Activated naive CD8-positive, alpha-beta T cell treated with anti-CD3 and anti-CD28 coated beads for 36 hours (primary cell): ENCODE measurements at regions not wholly inside any gene's neighbourhood (a gene's known extent, or its start where the extent isn't known, plus 50 kb on each side); places are given as distances from the start of the nearest gene placed in this dataset.

ENCODE experiments used
- DNase-seq: peaks from one replicate; pipeline ENCODE4 v3.0.0; 2021
- H3K27ac Mint-ChIP-seq: one replicate; pipeline ENCODE4 v1.8.0; 2022; ENCODE audit warnings: mild to moderate bottlenecking, moderate library complexity, mixed read lengths
- H3K27me3 Mint-ChIP-seq: one replicate; pipeline ENCODE4 v1.8.0; 2022; ENCODE audit warnings: mild to moderate bottlenecking, mixed read lengths
- H3K36me3 Mint-ChIP-seq: one replicate; pipeline ENCODE4 v1.8.0; 2021; ENCODE audit warnings: mild to moderate bottlenecking, mixed read lengths
- H3K4me1 Mint-ChIP-seq: one replicate; pipeline ENCODE4 v1.8.0; 2021; ENCODE audit warnings: mixed read lengths
- H3K4me3 Mint-ChIP-seq: one replicate; pipeline ENCODE4 v1.8.0; 2022; ENCODE audit warnings: mild to moderate bottlenecking, moderate library complexity, mixed read lengths
- H3K9me3 Mint-ChIP-seq: one replicate; pipeline ENCODE4 v1.8.0; 2022; ENCODE audit warnings: mixed read lengths

GRCh38 chr4:138565576-138565975 is 323.4 kb upstream of the SLC7A11 start:
- Mint-ChIP-seq H3K27me3 (no peaks in the 10 kb centered on the region), H3K4me3 (no peak overlapping the region), H3K27ac (no peak overlapping the region), H3K36me3 (no peaks in the 10 kb centered on the region), H3K4me1 (no peaks in the 10 kb centered on the region), H3K9me3 (peaks cover 1% of the 10 kb centered on the region)
- no peak for DNase-seq

DNA sequence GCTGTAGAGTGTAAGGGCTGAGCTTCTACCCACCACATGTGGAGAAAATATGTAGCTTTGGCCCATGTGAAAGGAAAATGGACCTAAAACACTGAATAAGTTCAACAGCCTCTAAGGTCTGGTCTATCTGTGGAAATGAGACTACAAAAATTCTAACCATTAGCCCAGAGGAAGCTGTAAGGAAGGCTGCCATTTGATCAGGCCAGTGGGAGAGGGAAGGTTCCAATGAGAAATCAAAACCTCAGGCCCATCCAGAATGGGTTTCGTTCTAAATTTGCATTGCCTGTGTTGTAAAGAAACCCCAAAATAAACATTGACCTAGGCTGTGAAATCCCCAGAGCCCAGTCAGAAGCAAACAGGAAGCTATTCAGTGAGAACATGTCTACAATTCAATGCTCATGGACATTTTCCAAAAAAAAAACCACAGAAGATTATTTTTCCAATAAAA is 320.4 kb upstream of the SLC7A11 start:
- no peaks in the 10 kb centered on the region for H3K4me1 Mint-ChIP-seq
- H3K27ac Mint-ChIP-seq, result no peak overlapping the region
- DNase-seq, result no peak
- no peaks in the 10 kb centered on the region for H3K27me3 Mint-ChIP-seq
- peaks cover 1% of the 10 kb centered on the region for H3K9me3 Mint-ChIP-seq
- no peaks in the 10 kb centered on the region for H3K36me3 Mint-ChIP-seq
- no peak overlapping the region for H3K4me3 Mint-ChIP-seq

DNA sequence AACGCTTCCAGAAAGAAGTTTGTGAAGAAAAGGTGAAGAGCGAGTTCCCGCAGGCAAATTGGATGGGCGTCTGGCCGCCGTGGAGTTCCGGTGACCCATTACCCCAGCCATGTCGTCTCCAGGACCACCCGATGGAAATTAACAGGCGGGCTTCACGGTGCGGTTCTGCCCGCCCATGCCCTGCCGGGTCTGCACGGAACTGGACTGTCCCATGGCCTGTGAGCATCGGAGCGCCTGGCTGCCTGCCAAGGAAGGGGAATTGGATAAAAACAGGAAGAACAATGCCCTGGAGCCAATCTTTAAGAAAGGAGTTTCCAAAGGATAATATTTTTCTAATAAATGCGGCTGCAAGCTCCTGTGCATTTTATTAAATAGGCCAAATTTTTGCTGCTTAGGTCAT is 319.8 kb upstream of the SLC7A11 start:
- no peak for DNase-seq
- H3K4me1 Mint-ChIP-seq, result no peaks in the 10 kb centered on the region
- H3K36me3 Mint-ChIP-seq, result no peaks in the 10 kb centered on the region
- H3K4me3 Mint-ChIP-seq, result no peak overlapping the region
- H3K27me3 Mint-ChIP-seq, result no peaks in the 10 kb centered on the region
- peaks cover 1% of the 10 kb centered on the region for H3K9me3 Mint-ChIP-seq
- H3K27ac Mint-ChIP-seq, result no peak overlapping the region

- H3K4me3 Mint-ChIP-seq, result no peak overlapping the region
- H3K27me3 Mint-ChIP-seq, result no peaks in the 10 kb centered on the region
- H3K4me1 Mint-ChIP-seq, result no peaks in the 10 kb centered on the region
- H3K27ac Mint-ChIP-seq, result no peak overlapping the region
- DNase-seq, result no peak
- H3K9me3 Mint-ChIP-seq, result peaks cover 1% of the 10 kb centered on the region
- no peaks in the 10 kb centered on the region for H3K36me3 Mint-ChIP-seq
Observed at GRCh38 chr4:138561276-138561880, 319.2 kb upstream of the SLC7A11 start.

- Mint-ChIP-seq H3K4me3 (no peak overlapping the region), H3K9me3 (peaks cover 1% of the 10 kb centered on the region), H3K36me3 (no peaks in the 10 kb centered on the region), H3K27ac (no peak overlapping the region), H3K27me3 (no peaks in the 10 kb centered on the region), H3K4me1 (no peaks in the 10 kb centered on the region)
- no peak for DNase-seq
Observed at GRCh38 chr4:138560448-138560847, 318.3 kb upstream of the SLC7A11 start.

GRCh38 chr4:138558886-138559285 is 316.7 kb upstream of the SLC7A11 start:
- DNase-seq, result no peak
- H3K27me3 Mint-ChIP-seq, result no peaks in the 10 kb centered on the region
- H3K9me3 Mint-ChIP-seq, result peaks cover 1% of the 10 kb centered on the region
- no peak overlapping the region for H3K27ac Mint-ChIP-seq
- H3K4me3 Mint-ChIP-seq, result no peak overlapping the region
- no peaks in the 10 kb centered on the region for H3K36me3 Mint-ChIP-seq
- H3K4me1 Mint-ChIP-seq, result no peaks in the 10 kb centered on the region

- H3K36me3 Mint-ChIP-seq, result peaks cover 1% of the 10 kb centered on the region
- H3K27ac Mint-ChIP-seq, result no peak overlapping the region
- no peak overlapping the region for H3K4me3 Mint-ChIP-seq
- peaks cover 3% of the 10 kb centered on the region for H3K9me3 Mint-ChIP-seq
- H3K27me3 Mint-ChIP-seq, result no peaks in the 10 kb centered on the region
- no peaks in the 10 kb centered on the region for H3K4me1 Mint-ChIP-seq
- no peak for DNase-seq
Observed at GRCh38 chr4:138555584-138555983, 313.4 kb upstream of the SLC7A11 start.

GRCh38 chr4:138555108-138555507 is 313.0 kb upstream of the SLC7A11 start:
- no peak overlapping the region for H3K27ac Mint-ChIP-seq
- no peak for DNase-seq
- no peaks in the 10 kb centered on the region for H3K4me1 Mint-ChIP-seq

DNA sequence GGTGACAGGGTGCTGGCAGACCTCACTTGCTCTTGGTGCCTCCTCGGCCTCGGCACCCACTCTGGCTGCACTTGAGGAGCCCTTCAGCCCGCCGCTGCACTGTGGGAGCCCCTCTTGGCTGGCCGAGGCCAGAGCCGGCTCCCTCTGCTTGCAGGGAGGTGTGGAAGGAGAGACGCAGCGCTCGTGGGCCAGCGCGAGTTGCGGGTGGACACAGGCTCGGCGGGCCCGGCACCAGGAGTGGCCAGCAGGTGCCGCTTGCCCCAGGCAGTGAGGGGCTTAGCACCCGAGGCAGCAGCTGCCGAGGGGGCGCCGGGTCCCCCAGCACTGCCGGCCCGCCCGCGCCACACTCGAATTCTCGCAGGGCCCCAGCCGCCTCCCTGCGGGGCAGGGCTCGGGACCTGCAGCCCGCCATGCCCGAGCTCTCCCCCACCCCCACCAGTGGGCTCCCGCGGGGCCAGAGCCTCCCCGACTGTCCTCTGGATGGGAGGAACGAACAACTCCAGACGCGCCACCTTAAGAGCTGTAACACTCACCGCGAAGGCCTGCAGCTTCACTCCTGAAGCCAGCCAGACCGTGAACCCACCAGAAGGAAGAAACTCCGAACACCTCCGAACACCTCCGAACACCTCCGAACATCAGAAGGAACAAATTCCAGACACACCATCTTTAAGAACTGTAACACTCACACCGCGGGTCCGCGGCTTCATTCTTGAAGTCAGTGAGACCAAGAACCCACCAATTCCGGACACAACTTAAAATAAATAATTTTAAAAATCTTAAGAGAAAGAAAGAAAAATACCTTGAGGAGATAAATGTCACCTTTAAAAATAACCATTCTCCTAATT is 311.1 kb upstream of the SLC7A11 start:
- Mint-ChIP-seq H3K9me3 (peaks cover 3% of the 10 kb centered on the region), H3K36me3 (peaks cover 1% of the 10 kb centered on the region), H3K27me3 (no peaks in the 10 kb centered on the region), H3K4me1 (no peaks in the 10 kb centered on the region), H3K27ac (no peak overlapping the region), H3K4me3 (no peak overlapping the region)
- no peak for DNase-seq

More at GRCh38 chr4:138555108-138555507, 313.0 kb upstream of the SLC7A11 start:
- no peak overlapping the region for H3K4me3 Mint-ChIP-seq
- no peaks in the 10 kb centered on the region for H3K27me3 Mint-ChIP-seq
- H3K36me3 Mint-ChIP-seq, result peaks cover 1% of the 10 kb centered on the region
- H3K9me3 Mint-ChIP-seq, result peaks cover 3% of the 10 kb centered on the region

DNA sequence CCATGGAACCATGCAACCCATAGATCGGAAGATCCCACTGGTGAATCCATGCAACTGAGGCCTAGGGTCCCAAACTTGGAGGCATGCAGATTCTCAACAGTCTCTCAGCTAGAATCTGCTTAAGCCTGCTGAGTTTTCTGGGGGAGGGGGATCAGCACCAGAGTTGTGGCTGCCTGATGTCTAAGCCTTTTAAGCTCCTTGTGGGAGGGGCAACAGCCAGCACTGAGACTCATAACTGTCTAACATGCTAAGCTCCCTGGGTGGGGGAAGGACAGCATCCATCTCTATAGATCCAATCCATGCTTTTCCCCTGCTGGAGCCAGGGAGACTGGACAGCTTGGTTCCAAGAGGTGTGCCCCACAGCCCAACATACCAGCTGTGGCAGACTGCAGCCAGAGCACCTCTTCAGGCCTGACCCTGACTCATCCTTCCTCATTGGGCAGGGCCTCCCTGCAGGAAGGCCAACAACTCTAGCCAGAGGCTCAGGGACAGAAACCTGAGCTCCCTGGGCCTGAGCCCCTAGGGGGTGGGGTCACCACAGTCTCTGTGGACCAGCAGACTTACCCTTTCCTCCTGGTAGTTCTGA is 300.1 kb upstream of the SLC7A11 start:
- no peak for DNase-seq
- H3K27me3 Mint-ChIP-seq, result no peaks in the 10 kb centered on the region
- H3K36me3 Mint-ChIP-seq, result no peaks in the 10 kb centered on the region
- no peaks in the 10 kb centered on the region for H3K4me1 Mint-ChIP-seq
- no peak overlapping the region for H3K27ac Mint-ChIP-seq
- H3K9me3 Mint-ChIP-seq, result peaks cover 2% of the 10 kb centered on the region
- no peak overlapping the region for H3K4me3 Mint-ChIP-seq

GRCh38 chr4:138540056-138540800 is 298.1 kb upstream of the SLC7A11 start:
- Mint-ChIP-seq H3K27me3 (no peaks in the 10 kb centered on the region), H3K27ac (no peak overlapping the region), H3K36me3 (no peaks in the 10 kb centered on the region), H3K4me3 (no peak overlapping the region), H3K9me3 (peaks cover 4% of the 10 kb centered on the region), H3K4me1 (no peaks in the 10 kb centered on the region)
- no peak for DNase-seq

DNA sequence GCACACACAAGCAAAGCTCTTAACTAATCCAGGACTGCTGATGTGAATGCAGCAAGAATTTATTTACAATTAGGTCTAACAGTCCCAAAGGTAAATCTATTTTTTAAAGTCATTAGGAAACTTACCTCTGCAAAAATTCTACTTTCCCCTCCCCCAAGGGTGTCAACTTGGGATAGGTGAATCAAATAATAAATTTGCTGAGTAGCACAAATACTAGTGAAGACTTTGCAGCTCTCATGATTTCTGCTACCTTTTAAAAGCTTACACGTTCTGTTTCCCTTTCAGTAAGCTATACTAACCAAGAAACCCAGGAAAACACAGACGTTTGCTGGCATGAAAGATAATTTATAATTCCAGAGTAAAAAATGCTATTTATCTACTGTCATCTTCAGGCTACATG is 296.6 kb upstream of the SLC7A11 start:
- H3K4me1 Mint-ChIP-seq, result no peaks in the 10 kb centered on the region
- peaks cover 6% of the 10 kb centered on the region for H3K9me3 Mint-ChIP-seq
- no peak overlapping the region for H3K4me3 Mint-ChIP-seq
- DNase-seq, result no peak
- no peaks in the 10 kb centered on the region for H3K36me3 Mint-ChIP-seq
- H3K27me3 Mint-ChIP-seq, result no peaks in the 10 kb centered on the region
- H3K27ac Mint-ChIP-seq, result no peak overlapping the region

- H3K27ac Mint-ChIP-seq, result no peak overlapping the region
- no peaks in the 10 kb centered on the region for H3K27me3 Mint-ChIP-seq
- no peaks in the 10 kb centered on the region for H3K36me3 Mint-ChIP-seq
- peaks cover 14% of the 10 kb centered on the region for H3K9me3 Mint-ChIP-seq
- H3K4me3 Mint-ChIP-seq, result no peak overlapping the region
- DNase-seq, result no peak
- H3K4me1 Mint-ChIP-seq, result no peaks in the 10 kb centered on the region
Observed at GRCh38 chr4:138537731-138538490, 295.8 kb upstream of the SLC7A11 start.

GRCh38 chr4:138535316-138535715 is 293.2 kb upstream of the SLC7A11 start:
- no peaks in the 10 kb centered on the region for H3K4me1 Mint-ChIP-seq
- H3K4me3 Mint-ChIP-seq, result no peak overlapping the region
- peaks cover 30% of the 10 kb centered on the region for H3K9me3 Mint-ChIP-seq
- no peak overlapping the region for H3K27ac Mint-ChIP-seq
- DNase-seq, result no peak
- no peaks in the 10 kb centered on the region for H3K36me3 Mint-ChIP-seq
- H3K27me3 Mint-ChIP-seq, result no peaks in the 10 kb centered on the region
